GM19025 (cell line): ENCODE measurements at regions not wholly inside any gene's neighbourhood (a gene's known extent, or its start where the extent isn't known, plus 50 kb on each side); places are given as distances from the start of the nearest gene placed in this dataset.

ENCODE experiments used
- ATAC-seq: cut with Tn5 transposase; IDR thresholded peaks from one replicate; pipeline ENCODE4 v1.9.1; 2021; ENCODE audit warnings: mild to moderate bottlenecking, low read depth, moderate library complexity; ENCODE audit not compliant: unreplicated experiment

DNA sequence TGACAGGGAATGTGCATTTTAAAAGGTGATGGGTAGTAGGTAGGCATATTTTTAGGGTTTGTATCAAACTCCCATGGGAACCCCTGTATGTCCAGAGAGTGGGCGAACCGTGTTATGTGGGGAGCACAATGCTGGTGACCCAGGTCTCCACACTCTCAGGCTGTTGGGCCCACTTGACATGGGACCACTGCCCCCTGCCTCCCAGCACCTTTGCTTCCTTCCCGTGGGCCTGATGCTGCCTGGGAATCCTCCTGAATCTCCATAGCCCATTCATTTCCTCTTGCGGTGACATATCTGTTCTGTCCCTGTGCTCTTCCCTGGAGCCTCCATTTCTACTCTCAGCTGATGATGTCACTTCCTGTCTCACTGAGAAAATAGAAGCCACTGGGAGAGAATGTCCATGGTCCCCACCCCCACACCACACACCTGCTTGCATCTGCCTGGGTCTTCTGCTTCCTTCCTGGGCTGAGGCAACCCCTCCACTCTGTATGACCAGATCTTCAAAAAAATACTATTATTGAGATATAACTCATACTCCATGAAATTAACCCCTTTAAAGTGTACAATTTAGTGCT is 55.8 kb upstream of the THY1 start:
- ATAC-seq, result no peak

DNA sequence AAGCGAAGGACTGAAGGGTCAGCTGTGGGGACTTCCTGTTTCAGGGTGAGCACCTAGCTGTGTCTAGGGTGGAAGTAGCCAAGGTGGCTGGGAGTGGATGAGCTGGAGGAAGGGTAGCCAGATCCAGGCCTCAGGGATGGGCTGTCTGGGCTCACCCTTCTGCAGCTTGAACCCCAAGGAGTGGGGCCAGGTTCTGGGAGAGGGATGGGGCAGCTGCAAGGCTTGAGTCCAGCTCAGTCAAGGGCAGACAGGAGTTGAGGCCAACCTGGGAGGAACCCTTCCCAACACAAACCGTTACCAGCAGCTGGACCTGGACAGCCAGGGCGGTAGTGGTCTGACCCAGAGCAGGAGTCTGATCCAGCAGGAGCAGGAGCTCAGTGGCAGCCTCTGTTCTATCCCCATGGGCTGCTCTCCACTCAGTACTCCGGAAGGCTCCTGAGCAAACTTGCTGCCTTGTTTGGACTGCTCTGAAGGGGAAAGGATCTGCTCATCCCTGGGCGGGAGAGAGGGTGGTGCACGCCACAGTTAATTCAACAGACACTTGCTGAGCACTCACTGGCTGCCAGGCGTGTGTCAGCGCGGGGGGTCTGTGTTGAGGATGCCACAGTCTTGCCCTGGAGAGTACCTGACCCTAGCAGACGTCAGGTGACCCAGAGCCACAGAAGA is 53.8 kb upstream of the THY1 start:
- ATAC-seq, result no peak

DNA sequence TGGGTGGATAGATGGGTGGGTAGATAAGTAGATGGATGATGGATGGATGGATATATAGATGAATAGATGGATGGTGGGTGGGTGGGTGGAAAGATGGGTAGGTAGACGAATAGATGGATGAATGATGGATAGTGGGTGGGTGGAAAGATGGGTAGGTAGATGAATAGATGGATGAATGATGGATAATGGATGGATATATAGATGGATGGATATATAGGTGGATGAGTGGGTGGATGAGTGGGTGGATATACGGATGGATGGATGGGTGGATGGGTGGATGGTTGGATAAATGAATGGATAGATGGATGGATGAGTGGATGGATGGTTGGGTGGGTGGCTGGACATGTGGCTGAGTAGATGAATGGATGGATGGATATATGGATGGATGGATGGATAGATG is 53.1 kb upstream of the THY1 start:
- no peak for ATAC-seq

DNA sequence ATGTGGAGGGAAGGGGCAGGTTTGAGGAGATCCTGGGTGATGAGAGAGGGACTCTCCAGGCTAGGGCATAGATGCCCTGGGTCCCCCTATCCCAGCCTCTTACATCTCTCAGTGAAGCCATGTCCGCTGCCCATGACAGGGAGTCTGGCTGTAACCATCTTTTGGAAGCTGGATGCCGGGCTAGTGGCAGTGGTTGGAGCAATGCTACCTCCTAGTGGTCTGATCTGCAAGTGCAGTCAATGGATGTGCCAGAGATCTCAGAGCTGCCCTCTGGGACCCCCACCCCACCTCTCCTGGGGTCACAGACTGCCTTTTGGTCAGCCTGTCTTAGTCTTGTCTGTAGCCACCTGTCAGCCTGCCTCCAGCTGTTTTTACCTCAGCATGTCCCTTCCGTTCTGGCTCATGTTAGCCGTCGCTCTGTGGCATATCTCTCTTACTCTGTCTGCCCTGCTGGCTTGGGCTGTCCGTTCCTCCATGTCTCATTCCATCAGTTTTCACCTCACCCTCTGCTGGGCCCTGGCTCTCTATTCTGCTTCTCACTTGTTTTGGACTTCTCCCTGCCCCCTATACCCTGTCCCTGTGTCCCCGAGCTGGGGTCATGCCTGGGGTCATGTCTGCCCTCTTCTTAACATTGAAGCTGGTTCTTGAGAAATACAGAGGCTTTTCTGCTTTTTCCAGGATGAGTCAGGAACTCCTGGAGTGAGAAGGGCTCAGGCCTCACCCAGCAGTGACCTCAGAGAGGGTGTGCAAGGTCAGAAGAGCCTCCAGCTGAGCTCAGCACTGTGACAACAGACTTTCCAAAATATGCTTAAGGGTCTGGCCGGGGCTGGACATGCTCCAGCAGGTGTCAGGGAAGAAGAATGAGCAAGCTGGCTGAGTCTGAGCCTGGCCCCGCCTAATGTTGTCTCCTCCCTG is 52.0 kb upstream of the THY1 start:
- ATAC-seq, result no peak

DNA sequence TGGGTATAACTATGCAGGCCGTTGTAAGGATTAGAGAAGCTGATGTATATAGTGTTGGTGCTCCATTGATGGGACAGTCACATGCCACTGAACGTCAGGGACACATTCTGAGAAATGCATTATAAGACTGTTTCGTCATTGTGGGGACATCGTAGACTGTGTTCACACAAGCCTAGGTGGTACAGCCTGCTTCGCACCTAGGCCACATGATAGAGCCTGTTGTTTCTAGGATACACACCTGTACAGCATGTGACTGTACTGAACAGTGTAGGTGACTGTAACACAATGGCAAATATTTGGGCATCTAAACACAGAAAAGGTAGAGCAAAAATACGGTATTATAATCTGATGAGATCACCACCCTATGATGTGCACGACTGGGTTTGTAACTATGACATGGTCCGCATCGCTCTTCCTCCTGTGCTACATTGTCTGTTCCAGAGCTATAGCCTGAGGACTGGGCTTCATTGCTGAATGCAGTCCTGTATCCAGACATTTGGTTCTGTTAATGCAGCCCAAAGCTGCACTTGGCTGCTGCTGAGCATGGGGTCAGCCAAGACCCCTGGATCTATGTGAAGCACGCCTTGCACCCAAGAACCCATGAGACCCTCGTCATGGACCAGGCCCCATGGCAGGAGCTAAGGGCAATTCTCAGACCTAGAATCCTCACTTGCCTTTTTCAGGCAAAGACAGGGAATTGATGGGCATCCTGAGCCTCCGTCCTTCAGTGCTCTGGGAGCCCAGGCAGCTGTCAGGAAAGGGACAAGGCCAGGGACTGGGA is 51.1 kb upstream of the THY1 start:
- ATAC-seq, result no peak

DNA sequence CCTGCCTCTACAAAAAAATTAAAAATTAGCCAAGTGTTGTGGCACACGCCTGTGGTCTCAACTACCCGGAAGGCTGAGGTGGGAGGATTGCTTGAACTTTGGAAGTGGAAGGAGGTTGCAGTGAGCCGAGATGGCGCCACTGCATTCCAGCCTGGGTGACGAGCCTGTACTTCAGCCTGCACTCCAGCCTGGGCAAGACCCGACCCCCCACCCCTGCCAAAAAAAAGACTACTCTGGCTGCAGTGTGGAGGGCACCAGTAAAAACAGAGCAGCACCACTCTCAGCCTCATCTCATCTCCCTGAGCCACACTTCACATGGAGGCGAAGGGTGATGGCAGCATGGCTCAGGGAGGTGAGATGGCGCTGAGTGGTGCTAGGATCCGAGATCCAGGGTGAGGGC is 50.3 kb upstream of the THY1 start:
- ATAC-seq, result no peak

DNA sequence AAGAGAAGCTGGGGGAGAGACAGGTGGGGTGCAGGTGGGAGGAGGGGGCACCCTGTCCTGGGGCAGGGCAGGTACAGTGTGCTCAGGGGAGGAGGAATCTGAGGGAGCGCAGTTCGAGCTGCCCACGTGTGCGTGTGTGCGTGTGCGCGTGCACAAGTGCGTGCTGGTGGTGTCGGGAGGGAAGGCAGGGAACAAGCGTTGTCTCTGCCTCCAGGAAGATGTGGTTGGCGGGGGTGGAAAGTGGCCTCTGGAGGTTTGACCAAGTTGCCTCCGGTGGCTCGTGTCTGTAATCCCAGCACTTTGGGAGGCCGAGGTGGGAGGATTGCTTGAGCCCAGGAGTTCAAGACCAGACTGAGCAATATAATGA is 49.9 kb upstream of the THY1 start:
- ATAC-seq, result no peak
